PFSK-1 (cell line): ENCODE measurements at regions not wholly inside any gene's neighbourhood (a gene's known extent, or its start where the extent isn't known, plus 50 kb on each side); places are given as distances from the start of the nearest gene placed in this dataset.

ENCODE experiments used
- POLR2AphosphoS5 ChIP-seq: IDR thresholded peaks from 2 replicates; pipeline ENCODE4 v1.6.1; 2012; ENCODE audit warnings: low read depth, mild to moderate bottlenecking, control low read depth, low read length, moderate library complexity
- SIN3A ChIP-seq: IDR thresholded peaks from 2 replicates; pipeline ENCODE4 v1.6.1; 2012; ENCODE audit warnings: mild to moderate bottlenecking, low read length, moderate library complexity, borderline replicate concordance; ENCODE audit not compliant: insufficient read depth
- TAF1 ChIP-seq: IDR thresholded peaks from 2 replicates; pipeline ENCODE4 v1.6.1; 2012; ENCODE audit warnings: low read length, control low read depth, borderline replicate concordance; ENCODE audit not compliant: insufficient read depth
- TF ChIP-seq, protein P1 (sequence below), 2 experiments: IDR thresholded peaks; 2 replicates each; pipeline versions ENCODE4 v1.6.1 to v1.8.0; 2011 to 2012; ENCODE audit warnings: low read depth in 2 of 2, low read length in 2 of 2, control low read depth in 1 of 2, inconsistent platforms in 1 of 2, mild to moderate bottlenecking in 1 of 2, moderate library complexity in 1 of 2; ENCODE audit not compliant: insufficient read depth in 1 of 2

GRCh38 chr13:89726690-89727435, 1620.6 kb upstream of the MIR17HG start:
- TF ChIP-seq TAF1 (no peak), SIN3A (no peak), POLR2AphosphoS5 (no peak)
- TF ChIP-seq, protein P1, sequence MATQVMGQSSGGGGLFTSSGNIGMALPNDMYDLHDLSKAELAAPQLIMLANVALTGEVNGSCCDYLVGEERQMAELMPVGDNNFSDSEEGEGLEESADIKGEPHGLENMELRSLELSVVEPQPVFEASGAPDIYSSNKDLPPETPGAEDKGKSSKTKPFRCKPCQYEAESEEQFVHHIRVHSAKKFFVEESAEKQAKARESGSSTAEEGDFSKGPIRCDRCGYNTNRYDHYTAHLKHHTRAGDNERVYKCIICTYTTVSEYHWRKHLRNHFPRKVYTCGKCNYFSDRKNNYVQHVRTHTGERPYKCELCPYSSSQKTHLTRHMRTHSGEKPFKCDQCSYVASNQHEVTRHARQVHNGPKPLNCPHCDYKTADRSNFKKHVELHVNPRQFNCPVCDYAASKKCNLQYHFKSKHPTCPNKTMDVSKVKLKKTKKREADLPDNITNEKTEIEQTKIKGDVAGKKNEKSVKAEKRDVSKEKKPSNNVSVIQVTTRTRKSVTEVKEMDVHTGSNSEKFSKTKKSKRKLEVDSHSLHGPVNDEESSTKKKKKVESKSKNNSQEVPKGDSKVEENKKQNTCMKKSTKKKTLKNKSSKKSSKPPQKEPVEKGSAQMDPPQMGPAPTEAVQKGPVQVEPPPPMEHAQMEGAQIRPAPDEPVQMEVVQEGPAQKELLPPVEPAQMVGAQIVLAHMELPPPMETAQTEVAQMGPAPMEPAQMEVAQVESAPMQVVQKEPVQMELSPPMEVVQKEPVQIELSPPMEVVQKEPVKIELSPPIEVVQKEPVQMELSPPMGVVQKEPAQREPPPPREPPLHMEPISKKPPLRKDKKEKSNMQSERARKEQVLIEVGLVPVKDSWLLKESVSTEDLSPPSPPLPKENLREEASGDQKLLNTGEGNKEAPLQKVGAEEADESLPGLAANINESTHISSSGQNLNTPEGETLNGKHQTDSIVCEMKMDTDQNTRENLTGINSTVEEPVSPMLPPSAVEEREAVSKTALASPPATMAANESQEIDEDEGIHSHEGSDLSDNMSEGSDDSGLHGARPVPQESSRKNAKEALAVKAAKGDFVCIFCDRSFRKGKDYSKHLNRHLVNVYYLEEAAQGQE (IDR thresholded peaks at IDR 0.05; ENCODE audit: insufficient read depth in 1 of 2, low read depth in 2 of 2, low read length in 2 of 2), result no peak
